ENCODE measurements at regions not wholly inside any gene's neighbourhood (a gene's known extent, or its start where the extent isn't known, plus 50 kb on each side); places are given as distances from the start of the nearest gene placed in this dataset.

GRCh38 chr14:85191986-85192385 lies 338.0 kb upstream of the FLRT2 start (continued):
- TF ChIP-seq ZNF425 (CRISPR knock-in tag; conservative IDR thresholded peaks at IDR 0.05), result no peak
- no peak for TF ChIP-seq ATF1 (CRISPR knock-in tag; IDR thresholded peaks at IDR 0.05)
- no peak for TF ChIP-seq FOXJ3 (CRISPR knock-in tag; IDR thresholded peaks at IDR 0.05; ENCODE audit: borderline replicate concordance)
- TF ChIP-seq MAX (CRISPR knock-in tag; IDR thresholded peaks at IDR 0.05), result no peak

- peak; percentile 48; the same call in 1 of the 2 replicates for ATAC-seq
- Mint-ChIP-seq H3K9me3 (peaks cover 15% of the 10 kb centered on the region), H3K27ac (no peak overlapping the region), H3K4me1 (peaks cover 10% of the 10 kb centered on the region), H3K27me3 (ENCODE audit: low read depth) (no peaks in the 10 kb centered on the region; the same call in 1 of the 2 replicates), H3K4me3 (no peak overlapping the region), H3K36me3 (peaks cover 7% of the 10 kb centered on the region)
- no peak for DNase-seq (ENCODE audit: low spot score)
- TF ChIP-seq CTCF (IDR thresholded peaks at IDR 0.05) (peak; percentile 52), ZNF512 (CRISPR knock-in tag; IDR thresholded peaks at IDR 0.05; ENCODE audit: borderline replicate concordance) (no peak), IRF2 (CRISPR knock-in tag; IDR thresholded peaks at IDR 0.05; ENCODE audit: borderline replicate concordance, low read depth) (no peak)
- POLR2A ChIA-PET, result no interaction called here
- CTCF ChIA-PET, result interaction anchor here (1.0 to 1.3 kb wide), 2 partner anchors 57 to 333 kb away, joined by 3 to 6 read pairs; no protein-coding TSS in a partner anchor
Measured at GRCh38 chr14:85195872-85196477, 334.0 kb upstream of the FLRT2 start.

GRCh38 chr14:85198001-85198400 lies 331.9 kb upstream of the FLRT2 start:
- Mint-ChIP-seq H3K4me1 (peaks cover 24% of the 10 kb centered on the region), H3K4me3 (no peak overlapping the region), H3K27me3 (ENCODE audit: low read depth) (no peaks in the 10 kb centered on the region; the same call in 1 of the 2 replicates), H3K27ac (no peak overlapping the region), H3K36me3 (peaks cover 7% of the 10 kb centered on the region), H3K9me3 (peaks cover 15% of the 10 kb centered on the region)
- ChIA-PET POLR2A (no interaction called here), CTCF (no interaction called here)
- TF ChIP-seq JUN (CRISPR knock-in tag; IDR thresholded peaks at IDR 0.05), result no peak
- no peak for TF ChIP-seq JAZF1 (CRISPR knock-in tag; IDR thresholded peaks at IDR 0.05)
- TF ChIP-seq NFATC4 (CRISPR knock-in tag; IDR thresholded peaks at IDR 0.05), result no peak
- no peak for TF ChIP-seq ESRRA (CRISPR knock-in tag; IDR thresholded peaks at IDR 0.05; ENCODE audit: borderline replicate concordance)
- TF ChIP-seq E2F4 (CRISPR knock-in tag; IDR thresholded peaks at IDR 0.05; ENCODE audit: borderline replicate concordance, low read depth), result no peak
- ATAC-seq, result no peak
- no peak for DNase-seq (ENCODE audit: low spot score)

GRCh38 chr14:85205875-85206274 lies 324.1 kb upstream of the FLRT2 start:
- no peak overlapping the region for H3K4me3 Mint-ChIP-seq
- CTCF ChIA-PET, result no interaction called here
- no peak for ATAC-seq
- no peaks in the 10 kb centered on the region for H3K27me3 Mint-ChIP-seq (ENCODE audit: low read depth)
- no peak overlapping the region for H3K27ac Mint-ChIP-seq
- no peak for DNase-seq (ENCODE audit: low spot score)
- POLR2A ChIA-PET, result no interaction called here
- peaks cover 15% of the 10 kb centered on the region for H3K4me1 Mint-ChIP-seq
- no peaks in the 10 kb centered on the region for H3K36me3 Mint-ChIP-seq
- no peaks in the 10 kb centered on the region; the same call in 1 of the 2 replicates for H3K9me3 Mint-ChIP-seq
- TF ChIP-seq JUN (CRISPR knock-in tag; IDR thresholded peaks at IDR 0.05) (no peak), ETV6 (CRISPR knock-in tag; IDR thresholded peaks at IDR 0.05) (no peak), ZBTB43 (CRISPR knock-in tag; IDR thresholded peaks at IDR 0.05) (no peak), ARID4B (CRISPR knock-in tag; IDR thresholded peaks at IDR 0.05; ENCODE audit: borderline replicate concordance) (no peak)

Data from WTC11 (cell line).